GM06990 (cell line): ENCODE measurements at regions not wholly inside any gene's neighbourhood (a gene's known extent, or its start where the extent isn't known, plus 50 kb on each side); places are given as distances from the start of the nearest gene placed in this dataset.

Experiments
- DNase-seq: peaks from one replicate; pipeline ENCODE4 v3.0.0-alpha.2; 2011; ENCODE audit not compliant: insufficient read length; ENCODE audit errors: extremely low read depth
- H3K27me3 ChIP-seq: replicated peaks from 2 replicates; pipeline ENCODE4 v1.6.0; 2011; ENCODE audit warnings: low read length; ENCODE audit not compliant: control insufficient read depth, insufficient read depth
- H3K36me3 ChIP-seq: 2 replicates; pipeline ENCODE4 v1.5.1; 2011; ENCODE audit warnings: low read length; ENCODE audit not compliant: control insufficient read depth, insufficient read depth
- H3K4me3 ChIP-seq: replicated peaks from 2 replicates; pipeline ENCODE4 v1.5.1; 2011; ENCODE audit warnings: low read depth, mild to moderate bottlenecking, control low read depth, low read length
- CTCF ChIP-seq: IDR thresholded peaks from 2 replicates; pipeline ENCODE4 v1.5.1; 2011; ENCODE audit warnings: low read length, control low read depth, mild to moderate bottlenecking, inconsistent platforms; ENCODE audit not compliant: insufficient read depth, poor library complexity, severe bottlenecking

- H3K36me3 ChIP-seq: no peaks in the 10 kb centered on the region
- no peak for TF ChIP-seq CTCF
- no peaks in the 10 kb centered on the region for H3K27me3 ChIP-seq
- no peak for DNase-seq
- H3K4me3 ChIP-seq: no peak overlapping the region
Observed at GRCh38 chr1:114269539-114269938, 115.9 kb upstream of the SYT6 start.

- no peaks in the 10 kb centered on the region for H3K36me3 ChIP-seq
- H3K27me3 ChIP-seq: peaks cover 2% of the 10 kb centered on the region; the same call in 1 of the 2 replicates
- no peak for DNase-seq
- no peak overlapping the region for H3K4me3 ChIP-seq
- TF ChIP-seq CTCF: no peak
Observed at GRCh38 chr1:114263343-114263742, 109.7 kb upstream of the SYT6 start.

- no peak for DNase-seq
- TF ChIP-seq CTCF: no peak
- H3K27me3 ChIP-seq: peaks cover 2% of the 10 kb centered on the region; the same call in 1 of the 2 replicates
- H3K4me3 ChIP-seq: no peak overlapping the region
- H3K36me3 ChIP-seq: no peaks in the 10 kb centered on the region
Observed at GRCh38 chr1:114262337-114262736, 108.7 kb upstream of the SYT6 start.

- no peak for DNase-seq
- H3K4me3 ChIP-seq: no peak overlapping the region
- H3K36me3 ChIP-seq: no peaks in the 10 kb centered on the region
- TF ChIP-seq CTCF: no peak
- H3K27me3 ChIP-seq: peaks cover 2% of the 10 kb centered on the region
Observed at GRCh38 chr1:114260805-114261484, 107.3 kb upstream of the SYT6 start.

- no peak for TF ChIP-seq CTCF
- H3K27me3 ChIP-seq: peaks cover 2% of the 10 kb centered on the region
- H3K4me3 ChIP-seq: no peak overlapping the region
- H3K36me3 ChIP-seq: no peaks in the 10 kb centered on the region
- no peak for DNase-seq
Observed at GRCh38 chr1:114259511-114260160, 106.0 kb upstream of the SYT6 start.
